ENCODE measurements at regions not wholly inside any gene's neighbourhood (a gene's known extent, or its start where the extent isn't known, plus 50 kb on each side); places are given as distances from the start of the nearest gene placed in this dataset.
"Not testable (repeated sequence)": the region's sequence is repeated elsewhere in the genome, so short reads cannot be mapped to it uniquely, and the experiment has no call there.

- not testable (repeated sequence) for TF ChIP-seq EZH2 (IDR thresholded peaks at IDR 0.05; ENCODE audit: insufficient read depth, poor library complexity, severe bottlenecking); EZH2phosphoT487 (IDR thresholded peaks at IDR 0.05; ENCODE audit: insufficient read depth, low read depth)
Measured at GRCh38 chr2:188036786-188037185, 254.9 kb upstream of the GULP1 start.

All from GM23248 (cell line).